Endothelial cell of umbilical vein (primary cell): ENCODE measurements at regions not wholly inside any gene's neighbourhood (a gene's known extent, or its start where the extent isn't known, plus 50 kb on each side); places are given as distances from the start of the nearest gene placed in this dataset.

ENCODE experiments used
- BruUV-seq: library from RNA; stranded (reverse); fragments of 400-500 nt; replicated peaks from 2 replicates; lab custom pipeline; 2021; lab: Mats Ljungman, UMichigan
- CTCF ChIA-PET: fragments of 300-600, 350-600 bp; sonication (Branson Sonifier 250); formaldehyde crosslinking; loops from one replicate; lab custom pipeline; 2021; ENCODE audit warnings: antibody characterized with exemption, inconsistent platforms; lab: Charles Lee
- POLR2A ChIA-PET: fragments of 300-600, 350-600 bp; sonication (Branson Sonifier 250); formaldehyde crosslinking; loops from one replicate; lab custom pipeline; 2021; ENCODE audit warnings: antibody characterized with exemption, inconsistent platforms; lab: Charles Lee
- DNase-seq: peaks from one replicate; pipeline ENCODE4 v3.0.0-alpha.2; 2011; ENCODE audit warnings: low read depth, low spot score
- FAIRE-seq: peaks from 2 replicates; lab custom pipeline; 2011; peaks lifted over from hg19 to GRCh38; lab: Jason Lieb, UNC
- H2AFZ ChIP-seq: 2 replicates; pipeline ENCODE4 v1.6.0; 2012; ENCODE audit warnings: low read depth, low read length, control low read depth, inconsistent platforms
- H3K27ac ChIP-seq: 2 replicates; pipeline ENCODE4 v1.5.1; 2011; ENCODE audit warnings: low read depth, mild to moderate bottlenecking, control low read depth, low read length, moderate library complexity; ENCODE audit not compliant: insufficient read depth
- H3K27me3 ChIP-seq, 2 experiments: 2 replicates each; pipeline versions ENCODE4 v1.6.0 to v1.6.1; 2011; ENCODE audit warnings: low read length in 2 of 2, mixed read lengths in 1 of 2; ENCODE audit not compliant: control insufficient read depth in 2 of 2, insufficient read depth in 2 of 2
- H3K36me3 ChIP-seq, 2 experiments: 2 replicates in 1 of 2; 3 replicates in 1 of 2; pipeline ENCODE4 v1.5.1; 2011; ENCODE audit warnings: low read length in 2 of 2, mild to moderate bottlenecking in 1 of 2, moderate library complexity in 1 of 2; ENCODE audit not compliant: control insufficient read depth in 2 of 2, insufficient read depth in 2 of 2; ENCODE audit errors: extremely low read depth in 1 of 2
- H3K4me1 ChIP-seq: 3 replicates; pipeline ENCODE4 v1.5.1; 2011; ENCODE audit warnings: mild to moderate bottlenecking, low read length; ENCODE audit not compliant: control insufficient read depth, insufficient read depth; ENCODE audit errors: extremely low read depth
- H3K4me2 ChIP-seq: 2 replicates; pipeline ENCODE4 v1.6.1; 2011; ENCODE audit warnings: low read length, control low read depth, mixed read lengths; ENCODE audit not compliant: insufficient read depth
- H3K4me3 ChIP-seq, 3 experiments: fragments of 200-600 bp in 1 of 3; sonication (generic), shearing (Covaris generic) in 1 of 3; replicated peaks in 1 of 3; 2 replicates each; pipeline ENCODE4 v1.5.1; 2011 to 2016; ENCODE audit warnings: control low read depth in 3 of 3, low read length in 3 of 3, mild to moderate bottlenecking in 2 of 3, inconsistent platforms in 1 of 3, low read depth in 1 of 3, moderate library complexity in 1 of 3; ENCODE audit not compliant: insufficient read depth in 1 of 3
- H3K79me2 ChIP-seq: 2 replicates; pipeline ENCODE4 v1.6.0; 2012; ENCODE audit warnings: low read length, inconsistent platforms; ENCODE audit not compliant: control insufficient read depth, insufficient read depth
- H3K9ac ChIP-seq: replicated peaks from 2 replicates; pipeline ENCODE3; 2011; ENCODE audit warnings: low read length, control low read depth; ENCODE audit not compliant: insufficient read depth; ENCODE audit errors: extremely low read depth
- H3K9me1 ChIP-seq: replicated peaks from 3 replicates; pipeline ENCODE4 v1.6.0; 2011; ENCODE audit warnings: mild to moderate bottlenecking, low read length; ENCODE audit not compliant: control insufficient read depth, insufficient read depth; ENCODE audit errors: extremely low read depth
- H3K9me3 ChIP-seq: replicated peaks from 2 replicates; pipeline ENCODE4 v1.5.1; 2012; ENCODE audit warnings: low read length, inconsistent platforms; ENCODE audit not compliant: control insufficient read depth, insufficient read depth
- H4K20me1 ChIP-seq: replicated peaks from 2 replicates; pipeline ENCODE3; 2011; ENCODE audit warnings: mild to moderate bottlenecking, low read length; ENCODE audit not compliant: control insufficient read depth, insufficient read depth; ENCODE audit errors: extremely low read depth
- FOS ChIP-seq: IDR thresholded peaks from 2 replicates; pipeline ENCODE4 v1.6.1; 2011; ENCODE audit warnings: mild to moderate bottlenecking, low read length, moderate library complexity, borderline replicate concordance; ENCODE audit not compliant: insufficient read depth
- GATA2 ChIP-seq: IDR thresholded peaks from 2 replicates; pipeline ENCODE4 v1.7.0; 2011; ENCODE audit warnings: low read depth, mild to moderate bottlenecking, moderate library complexity, mixed read lengths, low read length; ENCODE audit not compliant: insufficient read length, insufficient read depth
- JUN ChIP-seq: IDR thresholded peaks from 2 replicates; pipeline ENCODE4 v1.6.1; 2011; ENCODE audit warnings: borderline replicate concordance, low read depth; ENCODE audit not compliant: insufficient read length, insufficient read depth
- POLR2A ChIP-seq: IDR thresholded peaks from 2 replicates; pipeline ENCODE4 v1.6.1; 2012; ENCODE audit warnings: low read depth, mild to moderate bottlenecking, control low read depth, low read length
- POLR2AphosphoS5 ChIP-seq: IDR thresholded peaks from 2 replicates; pipeline ENCODE4 v1.6.1; 2012; ENCODE audit warnings: low read depth, mild to moderate bottlenecking, control low read depth, low read length, moderate library complexity; ENCODE audit not compliant: insufficient read depth
- dilution Hi-C: fragments of 300-500 bp; cut with MboI; formaldehyde crosslinking; loops from one replicate; pipeline ENCODE4 v1.15.0; 2019; ENCODE audit warnings: low sequenced_read_pairs; ENCODE audit not compliant: extremely low pct_ligation_motif_present
- intact Hi-C: fragments of 100-400 bp; cut with micrococcal nuclease; formaldehyde crosslinking; loops from one replicate; pipeline ENCODE4 v1.10.0; 2022
- TF ChIP-seq, protein P1 (sequence below): IDR thresholded peaks from 2 replicates; pipeline ENCODE4 v1.6.1; 2011; ENCODE audit not compliant: insufficient read depth, insufficient read length
- TF ChIP-seq, protein P2 (sequence below), 2 donors: IDR thresholded peaks; 1 replicate in 1 of 2; 2 replicates in 1 of 2; pipeline ENCODE4 v1.5.1; 2011; ENCODE audit warnings: low read length in 2 of 2, mild to moderate bottlenecking in 2 of 2, moderate library complexity in 2 of 2, control low read depth in 1 of 2, inconsistent platforms in 1 of 2, low read depth in 1 of 2; ENCODE audit not compliant: insufficient read depth in 1 of 2; ENCODE audit errors: extremely low read depth in 1 of 2

DNA sequence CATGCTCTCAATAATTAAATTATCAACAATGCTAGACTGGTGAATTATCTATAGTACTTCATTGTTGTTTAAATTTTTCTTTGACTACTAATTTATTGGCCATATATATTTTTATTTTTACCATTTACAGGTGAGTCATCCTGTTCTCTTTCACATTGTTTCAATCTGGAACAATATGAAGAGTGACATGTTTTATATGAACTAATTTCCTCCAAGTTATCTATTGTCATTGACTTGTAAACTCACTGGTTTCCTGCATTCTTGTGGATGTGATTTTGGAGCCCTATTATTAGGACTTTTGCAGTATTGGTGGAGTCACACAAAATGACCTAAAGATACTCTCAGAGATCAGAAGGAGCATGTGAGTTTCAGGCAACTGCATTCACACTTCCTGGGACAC, 297.7 kb downstream of the AEBP2 start:
- H3K4me3 ChIP-seq = no peak overlapping the region
- H3K9ac ChIP-seq = peak overlapping the region; percentile 56
- H3K4me2 ChIP-seq = peak overlapping the region; percentile 45
- ChIA-PET POLR2A (no interaction called here), CTCF (interaction anchor here (1.0 to 4.7 kb wide), 6 partner anchors 10 to 484 kb away, joined by 3 to 37 read pairs (median 4); no protein-coding TSS in a partner anchor)
- H3K36me3 ChIP-seq = no peaks in the 10 kb centered on the region
- H3K9me3 ChIP-seq = peaks cover 2% of the 10 kb centered on the region
- intact Hi-C loops = loop anchor here (1.0 to 2.0 kb wide), 6 partner anchors 8 to 294 kb away; no protein-coding TSS in a partner anchor
- FAIRE-seq (peak; percentile 18), DNase-seq (peak; percentile 78)
- peak overlapping the region; percentile 90 for H3K27ac ChIP-seq
- no peaks in the 10 kb centered on the region for H3K79me2 ChIP-seq
- TF ChIP-seq GATA2 (peak; percentile 20), POLR2A (no peak), POLR2AphosphoS5 (no peak), JUN (peak; percentile 79), FOS (peak; percentile 77)
- TF ChIP-seq, protein P1, sequence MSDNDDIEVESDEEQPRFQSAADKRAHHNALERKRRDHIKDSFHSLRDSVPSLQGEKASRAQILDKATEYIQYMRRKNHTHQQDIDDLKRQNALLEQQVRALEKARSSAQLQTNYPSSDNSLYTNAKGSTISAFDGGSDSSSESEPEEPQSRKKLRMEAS = no peak
- no peaks in the 10 kb centered on the region for H3K27me3 ChIP-seq
- no peaks in the 10 kb centered on the region for H4K20me1 ChIP-seq
- peaks cover 20% of the 10 kb centered on the region for H3K4me1 ChIP-seq
- dilution Hi-C loops = no loop called here
- no peaks in the 10 kb centered on the region for H3K9me1 ChIP-seq
- H2AFZ ChIP-seq = peak overlapping the region; percentile 70
- BruUV-seq = no TSS peak

DNA sequence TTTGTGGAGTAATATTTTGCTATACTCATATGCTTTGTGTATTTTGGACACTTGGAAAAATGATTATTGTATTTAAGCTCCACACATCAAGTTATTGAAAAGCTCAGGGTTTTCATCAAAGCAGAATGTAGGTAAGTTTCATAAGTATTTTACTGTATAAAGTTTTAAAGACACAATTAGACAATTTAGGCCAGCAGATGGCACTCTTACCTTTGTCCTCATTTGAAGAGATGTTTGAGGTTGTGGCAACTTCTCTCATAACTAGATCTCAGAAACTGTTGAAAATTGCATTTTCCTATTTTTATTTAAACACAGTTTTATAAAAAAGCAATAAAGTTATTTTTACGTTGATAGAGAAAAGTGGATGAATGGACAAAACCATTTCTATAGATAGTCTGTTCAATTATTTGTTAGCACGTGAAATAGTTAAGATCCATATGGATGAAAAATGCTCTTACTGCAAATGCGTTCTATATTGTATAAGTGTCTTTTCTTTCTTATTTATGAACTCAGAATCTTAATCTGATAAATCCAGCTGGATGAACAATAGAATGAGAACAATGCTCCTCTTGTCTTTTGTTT, 300.0 kb downstream of the AEBP2 start:
- peaks cover 2% of the 10 kb centered on the region for H3K9me3 ChIP-seq
- DNase-seq = peak; percentile 92
- no peaks in the 10 kb centered on the region for H3K27me3 ChIP-seq
- H3K4me2 ChIP-seq = no peak overlapping the region
- H3K79me2 ChIP-seq = no peaks in the 10 kb centered on the region
- dilution Hi-C loops (no loop called here), intact Hi-C loops (loop anchor here (1.0 to 2.0 kb wide), 6 partner anchors 176 to 862 kb away; partner anchors contain the start of gene PDE3A)
- H3K27ac ChIP-seq = peak overlapping the region; percentile 24
- H3K4me3 ChIP-seq = no peak overlapping the region
- no peak overlapping the region for H2AFZ ChIP-seq
- no peaks in the 10 kb centered on the region for H4K20me1 ChIP-seq
- BruUV-seq = no TSS peak
- FAIRE-seq = no peak
- CTCF ChIA-PET = interaction anchor here (0.6 to 4.7 kb wide), 44 partner anchors 8 to 885 kb away, joined by 3 to 49 read pairs (median 5); partner anchors contain the start of gene PDE3A
- peaks cover 31% of the 10 kb centered on the region for H3K4me1 ChIP-seq
- no peaks in the 10 kb centered on the region for H3K36me3 ChIP-seq
- H3K9ac ChIP-seq = peak overlapping the region; percentile 17
- no peaks in the 10 kb centered on the region for H3K9me1 ChIP-seq
- TF ChIP-seq, protein P2, sequence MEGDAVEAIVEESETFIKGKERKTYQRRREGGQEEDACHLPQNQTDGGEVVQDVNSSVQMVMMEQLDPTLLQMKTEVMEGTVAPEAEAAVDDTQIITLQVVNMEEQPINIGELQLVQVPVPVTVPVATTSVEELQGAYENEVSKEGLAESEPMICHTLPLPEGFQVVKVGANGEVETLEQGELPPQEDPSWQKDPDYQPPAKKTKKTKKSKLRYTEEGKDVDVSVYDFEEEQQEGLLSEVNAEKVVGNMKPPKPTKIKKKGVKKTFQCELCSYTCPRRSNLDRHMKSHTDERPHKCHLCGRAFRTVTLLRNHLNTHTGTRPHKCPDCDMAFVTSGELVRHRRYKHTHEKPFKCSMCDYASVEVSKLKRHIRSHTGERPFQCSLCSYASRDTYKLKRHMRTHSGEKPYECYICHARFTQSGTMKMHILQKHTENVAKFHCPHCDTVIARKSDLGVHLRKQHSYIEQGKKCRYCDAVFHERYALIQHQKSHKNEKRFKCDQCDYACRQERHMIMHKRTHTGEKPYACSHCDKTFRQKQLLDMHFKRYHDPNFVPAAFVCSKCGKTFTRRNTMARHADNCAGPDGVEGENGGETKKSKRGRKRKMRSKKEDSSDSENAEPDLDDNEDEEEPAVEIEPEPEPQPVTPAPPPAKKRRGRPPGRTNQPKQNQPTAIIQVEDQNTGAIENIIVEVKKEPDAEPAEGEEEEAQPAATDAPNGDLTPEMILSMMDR (IDR thresholded peaks at IDR 0.05; ENCODE audit: extremely low read depth in 1 of 2, insufficient read depth in 1 of 2, low read depth in 1 of 2, low read length in 2 of 2) = peak; percentile 25 to 40
- no peak for TF ChIP-seq FOS
- POLR2A ChIA-PET = interaction anchor here (0.6 kb wide), 1 partner anchor 230 kb away, joined by 3 read pairs; no protein-coding TSS in a partner anchor
